ENCODE measurements at regions not wholly inside any gene's neighbourhood (a gene's known extent, or its start where the extent isn't known, plus 50 kb on each side); places are given as distances from the start of the nearest gene placed in this dataset.
"Not testable (repeated sequence)": the region's sequence is repeated elsewhere in the genome, so short reads cannot be mapped to it uniquely, and the experiment has no call there.

DNA sequence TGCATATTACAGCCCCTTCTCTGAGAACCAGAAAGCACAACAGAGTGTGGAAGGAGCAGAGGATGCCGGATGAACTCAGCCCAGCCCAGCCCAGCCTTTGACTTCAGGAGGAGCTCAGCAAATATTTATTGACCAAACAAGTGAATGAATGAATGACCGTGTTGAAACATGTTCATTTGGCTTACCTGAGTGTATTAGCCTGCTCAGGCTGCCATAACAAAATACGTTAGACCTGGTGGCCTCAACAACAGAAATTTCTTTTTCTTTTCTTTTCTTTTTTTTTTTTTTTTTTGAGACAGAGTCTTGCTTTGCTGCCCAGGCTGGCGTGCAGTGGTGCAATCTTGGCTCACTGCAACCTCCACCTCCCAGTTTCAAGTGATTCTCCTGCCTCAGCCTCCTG is 164.7 kb downstream of the RGS9 start:
- DNase-seq: not testable (repeated sequence)

DNA sequence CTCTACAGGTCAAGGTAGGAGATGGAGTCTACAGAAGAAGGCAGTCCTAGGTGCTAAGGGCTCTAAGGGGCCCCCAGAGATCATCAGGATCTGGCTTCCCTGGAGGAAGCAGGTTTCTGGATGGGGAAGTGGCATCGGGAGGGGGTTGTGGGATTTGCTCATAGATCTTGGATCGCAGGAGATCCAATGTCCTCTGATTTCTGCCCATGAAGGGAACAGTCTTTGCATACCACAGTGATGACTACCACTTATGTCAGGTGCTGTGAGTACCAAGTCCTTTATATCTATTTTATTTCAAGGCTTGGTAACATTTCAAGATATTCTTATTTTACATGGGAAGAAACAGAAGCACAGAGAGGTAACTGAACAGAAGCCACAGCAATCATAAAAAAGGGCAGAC is 164.0 kb downstream of the RGS9 start:
- DNase-seq: no peak

- DNase-seq: peak; percentile 5
Measured at GRCh38 chr17:65297916-65298315, 160.7 kb downstream of the RGS9 start.

GRCh38 chr17:65297384-65297783 is 160.2 kb downstream of the RGS9 start:
- peak; percentile 54 for DNase-seq

GRCh38 chr17:65294181-65294719 is 157.1 kb downstream of the RGS9 start:
- peak; percentile 78 for DNase-seq

DNA sequence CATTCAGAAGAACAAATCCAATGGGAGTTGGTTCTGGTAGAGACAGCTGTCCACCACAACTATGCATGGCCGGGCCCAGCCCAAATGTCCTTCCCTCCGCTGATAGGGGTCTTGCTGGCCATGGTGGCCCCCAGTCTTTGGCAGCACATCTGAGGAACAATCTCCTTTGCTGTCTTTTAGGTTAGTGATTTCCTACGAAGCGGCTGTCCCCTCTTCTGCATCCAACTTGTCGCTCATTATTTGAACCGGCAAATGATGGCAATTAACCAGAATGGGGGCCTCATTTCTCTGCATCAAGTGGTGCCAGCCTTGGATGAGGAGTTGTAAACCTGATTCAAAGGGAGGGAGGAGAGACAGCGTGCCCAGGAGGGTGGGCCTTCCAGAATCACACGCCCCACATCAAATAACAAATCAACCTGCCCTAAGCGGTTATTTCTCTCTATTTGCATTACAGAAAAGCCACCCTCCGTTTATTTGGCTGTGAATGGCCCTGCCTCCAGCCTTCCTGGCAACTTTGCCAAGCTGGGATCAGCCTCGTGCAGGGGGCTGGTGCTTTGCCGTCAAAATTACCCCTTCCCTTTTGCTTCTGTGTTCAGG is 156.5 kb downstream of the RGS9 start:
- no peak for DNase-seq

- no peak for DNase-seq
Measured at GRCh38 chr17:65292430-65292829, 155.3 kb downstream of the RGS9 start.

DNA sequence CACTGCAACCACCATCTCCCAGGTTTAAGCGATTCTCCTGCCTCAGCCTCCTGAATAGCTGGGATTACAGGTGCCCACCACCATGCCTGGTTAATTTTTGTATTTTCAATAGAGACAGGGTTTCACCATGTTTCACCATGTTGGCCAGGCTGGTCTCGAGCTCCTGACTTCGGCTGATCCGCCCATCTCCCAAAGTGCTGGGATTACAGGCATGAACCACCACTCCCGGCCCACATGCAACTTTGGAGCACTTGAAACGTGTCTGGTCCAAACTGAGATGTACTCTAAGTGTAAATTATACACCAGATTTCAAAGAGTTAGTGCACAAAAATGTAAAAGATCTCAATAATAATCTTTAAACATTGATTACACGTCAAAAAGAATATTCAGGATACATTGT is 154.1 kb downstream of the RGS9 start:
- DNase-seq: not testable (repeated sequence)

- no peak for DNase-seq
Measured at GRCh38 chr17:65290616-65291015, 153.4 kb downstream of the RGS9 start.

DNA sequence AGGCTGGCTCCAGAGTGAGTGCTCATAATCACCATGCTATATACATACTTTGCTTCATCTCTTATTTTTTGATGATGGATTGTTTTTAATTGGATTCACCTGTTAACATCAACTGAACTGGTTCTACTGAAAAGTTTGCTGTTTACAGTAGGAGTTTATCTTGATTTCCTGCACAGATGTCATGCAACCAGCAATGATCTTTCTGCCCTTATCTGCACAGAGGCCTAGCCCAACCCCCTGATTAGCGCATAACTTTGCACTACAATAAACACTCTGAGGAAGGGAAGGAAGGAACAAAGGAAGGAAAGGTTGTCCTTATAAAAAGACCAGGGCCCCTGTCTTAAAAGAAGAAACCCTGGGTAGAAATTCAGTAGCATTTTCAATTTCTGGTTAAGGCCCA is 152.9 kb downstream of the RGS9 start:
- no peak for DNase-seq

GRCh38 chr17:65287040-65287439 is 149.9 kb downstream of the RGS9 start:
- peak; percentile 93 for DNase-seq

DNA sequence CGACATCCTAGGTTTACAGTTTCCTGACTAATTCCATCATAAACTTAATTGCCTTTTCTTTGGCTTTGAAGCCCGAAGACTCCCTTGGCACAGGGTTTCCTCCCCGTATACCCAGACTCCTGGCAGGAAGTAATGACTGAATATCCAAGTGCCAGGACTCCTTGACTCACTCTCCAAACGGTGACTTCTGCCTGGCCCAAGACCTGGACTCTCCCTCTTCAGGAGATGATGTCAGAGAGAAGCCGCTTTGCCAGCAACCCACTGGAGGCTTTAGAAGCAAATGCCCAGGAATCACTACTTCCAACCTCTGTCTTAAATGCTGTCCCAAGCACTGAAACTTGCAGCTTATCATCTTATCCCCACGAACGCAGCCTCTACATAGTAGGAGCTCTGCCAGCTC is 146.5 kb downstream of the RGS9 start:
- no peak for DNase-seq

GRCh38 chr17:65279456-65279855 is 142.3 kb downstream of the RGS9 start:
- DNase-seq: no peak

DNA sequence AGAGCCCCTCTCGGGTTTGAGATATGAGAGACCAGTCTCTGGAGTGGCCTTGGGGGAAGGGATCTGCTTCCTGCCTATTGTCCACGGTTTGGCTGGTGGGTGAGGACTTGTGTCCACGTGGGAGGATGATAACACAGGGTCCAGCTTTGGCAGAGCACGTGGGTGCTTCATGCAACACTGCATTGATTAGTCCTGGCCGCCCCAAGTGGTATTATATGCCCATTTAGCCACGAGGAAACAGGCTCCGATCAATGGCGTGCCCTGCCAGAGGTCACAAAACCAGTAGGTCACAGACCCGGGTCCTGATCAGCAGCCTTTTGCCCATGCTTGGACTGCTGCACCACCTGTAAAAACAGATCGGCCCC is 141.6 kb downstream of the RGS9 start:
- DNase-seq: no peak

GRCh38 chr17:65278050-65278819 is 141.1 kb downstream of the RGS9 start:
- DNase-seq: peak; percentile 71

DNA sequence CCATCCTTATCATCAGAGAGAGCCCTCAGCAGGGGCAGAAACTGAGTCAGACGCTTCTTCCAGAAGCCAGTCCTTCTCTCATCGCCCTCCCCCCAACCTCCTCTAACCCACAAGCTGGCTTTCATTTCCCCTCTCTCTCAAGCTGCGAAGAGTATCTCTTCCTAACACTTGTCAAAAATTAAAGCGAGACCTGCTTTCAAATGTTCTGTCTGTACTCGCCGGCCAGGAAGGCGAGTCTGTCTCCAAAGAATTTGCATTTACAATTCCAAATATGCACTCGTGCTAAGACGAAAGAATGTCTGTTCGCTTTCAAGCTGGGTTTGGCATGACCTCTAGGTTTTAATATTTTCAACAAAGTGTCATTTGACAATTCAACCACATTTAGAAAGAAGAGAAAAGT is 140.4 kb downstream of the RGS9 start:
- DNase-seq: peak; percentile 79
